OCI-LY1 (cell line): ENCODE measurements at regions not wholly inside any gene's neighbourhood (a gene's known extent, or its start where the extent isn't known, plus 50 kb on each side); places are given as distances from the start of the nearest gene placed in this dataset.

Experiments used
- H2AFZ ChIP-seq: fragments of 200-600 bp; sonication (generic), shearing (Covaris generic); 2 replicates; pipeline ENCODE4 v1.6.0; 2014; ENCODE audit warnings: antibody characterized with exemption, mild to moderate bottlenecking, low read length
- H3F3A ChIP-seq: fragments of 200-600 bp; sonication (generic), shearing (Covaris generic); 2 replicates; pipeline ENCODE4 v1.6.0; 2014; ENCODE audit warnings: mild to moderate bottlenecking, antibody characterized with exemption, low read length, moderate library complexity; ENCODE audit not compliant: insufficient read depth
- H3K27ac ChIP-seq: fragments of 200-600 bp; sonication (generic); 2 replicates; pipeline ENCODE4 v1.5.1; 2014; ENCODE audit warnings: low read length, mixed run types, mild to moderate bottlenecking, low read depth; ENCODE audit not compliant: poor library complexity, severe bottlenecking
- H3K27me3 ChIP-seq: fragments of 200-600 bp; sonication (generic); 2 replicates; pipeline ENCODE4 v1.6.0; 2014; ENCODE audit warnings: antibody characterized with exemption, mild to moderate bottlenecking, low read length, moderate library complexity; ENCODE audit not compliant: insufficient read depth
- H3K36me3 ChIP-seq: fragments of 200-600 bp; sonication (generic); 2 replicates; pipeline ENCODE4 v1.6.1; 2014; ENCODE audit warnings: mild to moderate bottlenecking, antibody characterized with exemption, low read length, moderate library complexity, mixed read lengths; ENCODE audit not compliant: insufficient read depth
- H3K4me1 ChIP-seq: fragments of 200-600 bp; sonication (generic); 2 replicates; pipeline ENCODE4 v1.5.1; 2014; ENCODE audit warnings: mild to moderate bottlenecking, low read length, moderate library complexity; ENCODE audit not compliant: insufficient read depth, severe bottlenecking
- H3K4me2 ChIP-seq: fragments of 200-600 bp; sonication (generic), shearing (Covaris generic); 2 replicates; pipeline ENCODE4 v1.6.1; 2014; ENCODE audit warnings: low read length
- H3K4me3 ChIP-seq: fragments of 200-600 bp; sonication (generic); 2 replicates; pipeline ENCODE4 v1.5.1; 2014; ENCODE audit warnings: low read length, low read depth, mild to moderate bottlenecking, mixed read lengths; ENCODE audit not compliant: poor library complexity, severe bottlenecking
- H3K79me2 ChIP-seq: fragments of 200-600 bp; shearing (Covaris generic); 2 replicates; pipeline ENCODE4 v1.6.1; 2016; ENCODE audit warnings: mixed run types, low read length, mixed read lengths; ENCODE audit not compliant: insufficient read depth
- H3K9ac ChIP-seq: fragments of 200-600 bp; sonication (generic), shearing (Covaris generic); 2 replicates; pipeline ENCODE4 v1.6.1; 2014; ENCODE audit warnings: mild to moderate bottlenecking, low read length, mixed read lengths
- H3K9me2 ChIP-seq: fragments of 200-600 bp; sonication (generic), shearing (Covaris generic); 2 replicates; pipeline ENCODE4 v1.6.1; 2014; ENCODE audit warnings: low read depth, mild to moderate bottlenecking, low read length, mixed read lengths
- H3K9me3 ChIP-seq: fragments of 200-600 bp; shearing (Covaris generic); 2 replicates; pipeline ENCODE4 v1.6.1; 2014; ENCODE audit warnings: low read length, mixed read lengths
- H4K20me1 ChIP-seq: fragments of 200-600 bp; sonication (generic), shearing (Covaris generic); 2 replicates; pipeline ENCODE4 v1.6.0; 2016; ENCODE audit warnings: mild to moderate bottlenecking, low read length; ENCODE audit not compliant: insufficient read depth
- CTCF ChIP-seq: fragments of 200-600 bp; sonication (generic), shearing (Covaris generic); IDR thresholded peaks from 2 replicates; pipeline ENCODE4 v1.5.1; 2017; ENCODE audit warnings: mild to moderate bottlenecking, antibody characterized with exemption, low read length, moderate library complexity, mixed read lengths
- EZH2 ChIP-seq: fragments of 200-600 bp; sonication (generic), shearing (Covaris generic); IDR thresholded peaks from 2 replicates; pipeline ENCODE4 v1.8.0; 2017; ENCODE audit warnings: borderline replicate concordance, mixed run types, mild to moderate bottlenecking, antibody characterized with exemption, low read length, moderate library complexity, mixed read lengths

GRCh38 chr6:130547723-130548122, 181.9 kb downstream of the TMEM200A start:
- H3K79me2 ChIP-seq = no peaks in the 10 kb centered on the region
- H3K4me1 ChIP-seq = no peaks in the 10 kb centered on the region
- no peak overlapping the region for H3K9ac ChIP-seq
- H3K9me2 ChIP-seq = no peaks in the 10 kb centered on the region
- no peaks in the 10 kb centered on the region for H4K20me1 ChIP-seq
- H3K27ac ChIP-seq = no peak overlapping the region
- TF ChIP-seq CTCF (no peak), EZH2 (no peak)
- no peaks in the 10 kb centered on the region for H3F3A ChIP-seq
- H3K27me3 ChIP-seq = no peaks in the 10 kb centered on the region
- no peaks in the 10 kb centered on the region for H3K9me3 ChIP-seq
- no peak overlapping the region for H3K4me3 ChIP-seq
- no peak overlapping the region for H2AFZ ChIP-seq
- H3K36me3 ChIP-seq = no peaks in the 10 kb centered on the region
- no peak overlapping the region for H3K4me2 ChIP-seq

- Histone ChIP-seq H3F3A (no peaks in the 10 kb centered on the region), H2AFZ (no peak overlapping the region), H3K9me2 (no peaks in the 10 kb centered on the region), H3K36me3 (no peaks in the 10 kb centered on the region), H3K4me2 (no peak overlapping the region), H3K27me3 (no peaks in the 10 kb centered on the region), H3K4me3 (no peak overlapping the region), H3K27ac (no peak overlapping the region), H4K20me1 (no peaks in the 10 kb centered on the region), H3K9me3 (no peaks in the 10 kb centered on the region), H3K4me1 (no peaks in the 10 kb centered on the region), H3K9ac (no peak overlapping the region), H3K79me2 (no peaks in the 10 kb centered on the region)
- no peak for TF ChIP-seq CTCF
These were observed 191.8 kb downstream of the TMEM200A start for GRCh38 chr6:130557481-130558112.

GRCh38 chr6:130558131-130558530, 192.3 kb downstream of the TMEM200A start:
- H3K9ac ChIP-seq = no peak overlapping the region
- H2AFZ ChIP-seq = no peak overlapping the region
- H3K27me3 ChIP-seq = no peaks in the 10 kb centered on the region
- H3K4me3 ChIP-seq = no peak overlapping the region
- no peak for TF ChIP-seq EZH2
- TF ChIP-seq CTCF = no peak
- H3K27ac ChIP-seq = no peak overlapping the region
- no peaks in the 10 kb centered on the region for H4K20me1 ChIP-seq
- no peaks in the 10 kb centered on the region for H3K79me2 ChIP-seq
- no peaks in the 10 kb centered on the region for H3K36me3 ChIP-seq
- no peaks in the 10 kb centered on the region for H3K9me3 ChIP-seq
- no peaks in the 10 kb centered on the region for H3F3A ChIP-seq
- no peaks in the 10 kb centered on the region for H3K9me2 ChIP-seq
- H3K4me1 ChIP-seq = no peaks in the 10 kb centered on the region
- no peak overlapping the region for H3K4me2 ChIP-seq
